Epithelial cell of esophagus (primary cell): ENCODE measurements at regions not wholly inside any gene's neighbourhood (a gene's known extent, or its start where the extent isn't known, plus 50 kb on each side); places are given as distances from the start of the nearest gene placed in this dataset.

Experiments used
- DNase-seq: peaks from one replicate; pipeline ENCODE4 v3.0.0; 2010; ENCODE audit warnings: low read depth
- H3K4me3 ChIP-seq: 2 replicates; pipeline ENCODE4 v1.5.1; 2011; ENCODE audit warnings: mild to moderate bottlenecking, low read length, control low read depth
- CTCF ChIP-seq: IDR thresholded peaks from 2 replicates; pipeline ENCODE4 v1.5.1; 2011; ENCODE audit warnings: low read depth, mild to moderate bottlenecking, low read length, control low read depth, inconsistent platforms; ENCODE audit not compliant: insufficient read depth; ENCODE audit errors: missing control alignments

GRCh38 chr17:54280741-54281140 lies 458.0 kb downstream of the KIF2B start:
- H3K4me3 ChIP-seq: no peak overlapping the region
- TF ChIP-seq CTCF: no peak
- DNase-seq: peak; percentile 59

- DNase-seq: peak; percentile 58
- TF ChIP-seq CTCF: no peak
- no peak overlapping the region for H3K4me3 ChIP-seq
These were observed 460.2 kb downstream of the KIF2B start for GRCh38 chr17:54282886-54283285.

- no peak for TF ChIP-seq CTCF
These were observed 484.6 kb downstream of the KIF2B start for GRCh38 chr17:54307351-54307750.

DNA sequence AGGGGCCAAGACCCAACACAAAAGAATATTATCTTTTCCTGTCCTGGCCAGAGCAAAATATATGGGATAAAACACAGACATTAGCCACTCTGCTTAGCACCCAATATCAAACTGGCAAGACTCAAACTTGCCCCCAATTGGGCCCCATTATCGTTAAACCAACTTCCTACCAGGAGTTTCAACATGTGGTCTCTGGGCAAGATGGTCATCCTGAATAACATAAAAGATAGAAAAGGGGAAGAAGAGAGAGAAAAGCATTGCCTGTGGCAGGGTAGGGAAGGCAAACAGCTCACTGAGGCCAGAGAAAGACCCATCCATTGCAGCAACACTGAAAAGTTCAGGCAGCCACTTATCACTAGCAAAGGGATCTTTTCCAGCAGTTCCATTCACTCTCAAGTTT lies 502.1 kb downstream of the KIF2B start:
- DNase-seq: no peak
- no peak overlapping the region for H3K4me3 ChIP-seq
- no peak for TF ChIP-seq CTCF

More at GRCh38 chr17:54307351-54307750, 484.6 kb downstream of the KIF2B start:
- peak; percentile 36 for DNase-seq
- no peak overlapping the region for H3K4me3 ChIP-seq

DNA sequence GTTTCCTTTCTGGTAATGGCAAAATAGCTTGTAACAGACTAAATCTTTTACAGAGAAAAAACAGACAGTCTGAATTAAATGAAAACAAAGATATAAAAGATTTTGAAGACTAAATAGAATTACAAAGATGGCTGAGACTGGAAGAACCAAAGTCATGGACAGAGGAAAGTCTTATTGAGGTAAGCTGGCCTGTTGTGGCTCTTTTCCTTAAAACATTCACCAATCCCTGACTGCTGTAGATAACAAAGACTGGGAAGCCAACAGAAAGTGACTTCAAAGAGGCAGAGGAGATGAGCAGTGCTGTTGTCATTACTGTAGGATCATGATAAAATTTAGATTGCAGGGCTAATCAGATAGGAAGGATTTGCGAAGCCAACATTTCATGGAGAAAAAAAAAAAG lies 517.0 kb downstream of the KIF2B start:
- DNase-seq: no peak
- no peak overlapping the region for H3K4me3 ChIP-seq
- no peak for TF ChIP-seq CTCF

- DNase-seq: no peak
- TF ChIP-seq CTCF: no peak
- no peak overlapping the region for H3K4me3 ChIP-seq
These were observed 524.8 kb downstream of the KIF2B start for GRCh38 chr17:54347495-54347894.

- no peak for TF ChIP-seq CTCF
- DNase-seq: peak; percentile 23
- H3K4me3 ChIP-seq: no peak overlapping the region
These were observed 525.5 kb downstream of the KIF2B start for GRCh38 chr17:54348234-54348633.
